ENCODE measurements at regions not wholly inside any gene's neighbourhood (a gene's known extent, or its start where the extent isn't known, plus 50 kb on each side); places are given as distances from the start of the nearest gene placed in this dataset.

- TF ChIP-seq POLR2A (IDR thresholded peaks at IDR 0.05): no peak
- TF ChIP-seq CTCF (IDR thresholded peaks at IDR 0.05): no peak
These were observed 54.2 kb downstream of the MSX1 start for GRCh38 chr4:4913628-4914027.

Data from thyroid gland (tissue), 4 donors.